DND-41 (cell line): ENCODE measurements at regions not wholly inside any gene's neighbourhood (a gene's known extent, or its start where the extent isn't known, plus 50 kb on each side); places are given as distances from the start of the nearest gene placed in this dataset.

Experiments used
- EZH2 ChIP-seq: IDR thresholded peaks from 3 replicates; pipeline ENCODE4 v1.6.1; 2012; ENCODE audit warnings: borderline replicate concordance, low read depth, mild to moderate bottlenecking, moderate library complexity, low read length, inconsistent platforms; ENCODE audit not compliant: severe bottlenecking
- TF ChIP-seq, protein P1 (sequence below): IDR thresholded peaks from 2 replicates; pipeline ENCODE4 v1.5.1; 2012; ENCODE audit warnings: borderline replicate concordance, low read length, moderate library complexity, mild to moderate bottlenecking; ENCODE audit not compliant: poor library complexity, severe bottlenecking; ENCODE audit errors: extremely low read depth

DNA sequence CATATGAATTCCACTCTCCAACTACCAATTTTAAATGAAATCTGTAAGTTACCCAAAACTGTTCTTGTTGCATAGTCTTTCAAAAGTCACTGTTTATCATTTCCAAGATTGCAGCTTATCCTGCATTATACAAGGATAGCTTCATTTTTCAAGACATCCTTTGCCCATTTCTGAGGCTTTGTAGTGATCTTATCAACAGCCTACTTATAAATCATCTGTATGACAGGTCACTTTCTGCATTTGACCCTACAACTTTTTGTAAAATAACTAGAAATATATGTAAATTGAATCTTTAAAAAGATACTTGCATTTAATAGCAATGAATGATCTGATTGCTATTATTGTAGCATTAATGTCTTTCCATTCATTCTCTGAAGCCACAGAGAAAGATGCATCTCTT lies 521.1 kb downstream of the UTRN start:
- TF ChIP-seq, protein P1, sequence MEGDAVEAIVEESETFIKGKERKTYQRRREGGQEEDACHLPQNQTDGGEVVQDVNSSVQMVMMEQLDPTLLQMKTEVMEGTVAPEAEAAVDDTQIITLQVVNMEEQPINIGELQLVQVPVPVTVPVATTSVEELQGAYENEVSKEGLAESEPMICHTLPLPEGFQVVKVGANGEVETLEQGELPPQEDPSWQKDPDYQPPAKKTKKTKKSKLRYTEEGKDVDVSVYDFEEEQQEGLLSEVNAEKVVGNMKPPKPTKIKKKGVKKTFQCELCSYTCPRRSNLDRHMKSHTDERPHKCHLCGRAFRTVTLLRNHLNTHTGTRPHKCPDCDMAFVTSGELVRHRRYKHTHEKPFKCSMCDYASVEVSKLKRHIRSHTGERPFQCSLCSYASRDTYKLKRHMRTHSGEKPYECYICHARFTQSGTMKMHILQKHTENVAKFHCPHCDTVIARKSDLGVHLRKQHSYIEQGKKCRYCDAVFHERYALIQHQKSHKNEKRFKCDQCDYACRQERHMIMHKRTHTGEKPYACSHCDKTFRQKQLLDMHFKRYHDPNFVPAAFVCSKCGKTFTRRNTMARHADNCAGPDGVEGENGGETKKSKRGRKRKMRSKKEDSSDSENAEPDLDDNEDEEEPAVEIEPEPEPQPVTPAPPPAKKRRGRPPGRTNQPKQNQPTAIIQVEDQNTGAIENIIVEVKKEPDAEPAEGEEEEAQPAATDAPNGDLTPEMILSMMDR = no peak
- no peak for TF ChIP-seq EZH2
